Loucy (cell line): ENCODE measurements at regions not wholly inside any gene's neighbourhood (a gene's known extent, or its start where the extent isn't known, plus 50 kb on each side); places are given as distances from the start of the nearest gene placed in this dataset.
"Not testable (repeated sequence)": the region's sequence is repeated elsewhere in the genome, so short reads cannot be mapped to it uniquely, and the experiment has no call there.

Experiments
- H2AFZ ChIP-seq: fragments of 200-600 bp; sonication (generic); 2 replicates; pipeline ENCODE4 v1.6.0; 2016; ENCODE audit warnings: antibody characterized with exemption, mild to moderate bottlenecking, low read length, moderate library complexity
- H3F3A ChIP-seq: fragments of 200-600 bp; 2 replicates; pipeline ENCODE4 v1.6.0; 2016; ENCODE audit warnings: antibody characterized with exemption, low read depth, mild to moderate bottlenecking
- H3K27me3 ChIP-seq: fragments of 200-600 bp; sonication (generic); 2 replicates; pipeline ENCODE4 v1.6.1; 2014; ENCODE audit warnings: low read length, mild to moderate bottlenecking; ENCODE audit not compliant: insufficient read depth, poor library complexity, severe bottlenecking
- H3K36me3 ChIP-seq: fragments of 200-600 bp; sonication (generic); 2 replicates; pipeline ENCODE4 v1.6.1; 2016; ENCODE audit warnings: low read length; ENCODE audit not compliant: insufficient read depth
- H3K4me1 ChIP-seq: fragments of 200-600 bp; sonication (generic); 2 replicates; pipeline ENCODE4 v1.5.1; 2014; ENCODE audit warnings: low read length, mild to moderate bottlenecking; ENCODE audit not compliant: insufficient read depth, poor library complexity, severe bottlenecking
- H3K4me2 ChIP-seq: fragments of 200-600 bp; sonication (generic); 2 replicates; pipeline ENCODE4 v1.6.0; 2014; ENCODE audit warnings: antibody characterized with exemption, low read length, low read depth, mild to moderate bottlenecking; ENCODE audit not compliant: poor library complexity, severe bottlenecking
- H3K4me3 ChIP-seq: fragments of 200-600 bp; sonication (generic); 2 replicates; pipeline ENCODE4 v1.5.1; 2014; ENCODE audit warnings: low read length, mild to moderate bottlenecking, mixed read lengths; ENCODE audit not compliant: poor library complexity, severe bottlenecking
- H3K79me2 ChIP-seq: fragments of 200-600 bp; sonication (generic); 2 replicates; pipeline ENCODE4 v1.6.1; 2014; ENCODE audit warnings: low read length; ENCODE audit not compliant: insufficient read depth
- H3K9ac ChIP-seq: fragments of 200-600 bp; sonication (generic); 2 replicates; pipeline ENCODE4 v1.6.0; 2014; ENCODE audit warnings: mild to moderate bottlenecking, low read depth, low read length, moderate library complexity; ENCODE audit not compliant: poor library complexity, severe bottlenecking
- H3K9me2 ChIP-seq: fragments of 200-600 bp; sonication (generic); replicated peaks from 2 replicates; pipeline ENCODE4 v1.6.1; 2016; ENCODE audit warnings: low read depth, low read length, mixed read lengths
- H3K9me3 ChIP-seq: fragments of 200-600 bp; sonication (generic); 2 replicates; pipeline ENCODE4 v1.6.1; 2014; ENCODE audit warnings: mild to moderate bottlenecking, antibody characterized with exemption, low read length, low read depth; ENCODE audit not compliant: insufficient read depth
- H4K20me1 ChIP-seq: fragments of 200-600 bp; sonication (generic); 2 replicates; pipeline ENCODE4 v1.6.0; 2014; ENCODE audit warnings: antibody characterized with exemption, low read length, mild to moderate bottlenecking; ENCODE audit not compliant: insufficient read depth, poor library complexity, severe bottlenecking
- CTCF ChIP-seq: fragments of 200-600 bp; sonication (generic); conservative IDR thresholded peaks from 2 replicates; pipeline ENCODE4 v1.5.1; 2014; ENCODE audit warnings: mild to moderate bottlenecking, antibody characterized with exemption, low read length
- EZH2phosphoT487 ChIP-seq: fragments of 200-600 bp; IDR thresholded peaks from 2 replicates; pipeline ENCODE4 v1.6.1; 2018; ENCODE audit warnings: antibody characterized with exemption, mild to moderate bottlenecking, moderate library complexity, borderline replicate concordance

- no peak overlapping the region for H3K4me3 ChIP-seq
- no peaks in the 10 kb centered on the region for H3K9me3 ChIP-seq
- H2AFZ ChIP-seq = no peak overlapping the region
- H3F3A ChIP-seq = no peaks in the 10 kb centered on the region
- no peaks in the 10 kb centered on the region for H3K27me3 ChIP-seq
- H3K79me2 ChIP-seq = no peaks in the 10 kb centered on the region
- no peaks in the 10 kb centered on the region for H3K36me3 ChIP-seq
- TF ChIP-seq EZH2phosphoT487 (no peak), CTCF (no peak)
- H3K9me2 ChIP-seq = no peaks in the 10 kb centered on the region
- no peak overlapping the region for H3K9ac ChIP-seq
- no peaks in the 10 kb centered on the region for H4K20me1 ChIP-seq
- no peak overlapping the region for H3K4me2 ChIP-seq
- no peaks in the 10 kb centered on the region for H3K4me1 ChIP-seq
These were observed 441.2 kb upstream of the ZNF804A start for GRCh38 chr2:184157141-184157540.

- TF ChIP-seq EZH2phosphoT487 = no peak
- TF ChIP-seq CTCF = no peak
These were observed 435.9 kb upstream of the ZNF804A start for GRCh38 chr2:184162426-184162825.

GRCh38 chr2:184168823-184169222 lies 429.5 kb upstream of the ZNF804A start:
- not testable (repeated sequence) for H3K9me2 ChIP-seq, H3K9ac ChIP-seq, H3K9me3 ChIP-seq, H3K27me3 ChIP-seq, H2AFZ ChIP-seq, H3K4me2 ChIP-seq, H3K79me2 ChIP-seq, H3K4me3 ChIP-seq, H4K20me1 ChIP-seq, H3K36me3 ChIP-seq, H3F3A ChIP-seq, H3K4me1 ChIP-seq

More at GRCh38 chr2:184162426-184162825, 435.9 kb upstream of the ZNF804A start:
- Histone ChIP-seq H3K79me2 (no peaks in the 10 kb centered on the region), H3F3A (no peaks in the 10 kb centered on the region), H4K20me1 (no peaks in the 10 kb centered on the region), H3K9me3 (no peaks in the 10 kb centered on the region), H3K9me2 (no peaks in the 10 kb centered on the region), H3K9ac (no peak overlapping the region), H3K4me2 (no peak overlapping the region), H2AFZ (no peak overlapping the region), H3K4me3 (no peak overlapping the region), H3K27me3 (no peaks in the 10 kb centered on the region), H3K4me1 (no peaks in the 10 kb centered on the region), H3K36me3 (no peaks in the 10 kb centered on the region)

- TF ChIP-seq EZH2phosphoT487 = no peak
- TF ChIP-seq CTCF = no peak
- Histone ChIP-seq H4K20me1 (no peaks in the 10 kb centered on the region), H3K36me3 (no peaks in the 10 kb centered on the region), H2AFZ (no peak overlapping the region), H3K9ac (no peak overlapping the region), H3K27me3 (no peaks in the 10 kb centered on the region), H3K9me2 (no peaks in the 10 kb centered on the region), H3K4me1 (no peaks in the 10 kb centered on the region), H3K4me3 (no peak overlapping the region), H3K4me2 (no peak overlapping the region), H3F3A (no peaks in the 10 kb centered on the region), H3K79me2 (no peaks in the 10 kb centered on the region), H3K9me3 (no peaks in the 10 kb centered on the region)
These were observed 429.0 kb upstream of the ZNF804A start for GRCh38 chr2:184169366-184169765.
